ENCODE measurements at regions not wholly inside any gene's neighbourhood (a gene's known extent, or its start where the extent isn't known, plus 50 kb on each side); places are given as distances from the start of the nearest gene placed in this dataset.
"Not testable (repeated sequence)": the region's sequence is repeated elsewhere in the genome, so short reads cannot be mapped to it uniquely, and the experiment has no call there.

DNA sequence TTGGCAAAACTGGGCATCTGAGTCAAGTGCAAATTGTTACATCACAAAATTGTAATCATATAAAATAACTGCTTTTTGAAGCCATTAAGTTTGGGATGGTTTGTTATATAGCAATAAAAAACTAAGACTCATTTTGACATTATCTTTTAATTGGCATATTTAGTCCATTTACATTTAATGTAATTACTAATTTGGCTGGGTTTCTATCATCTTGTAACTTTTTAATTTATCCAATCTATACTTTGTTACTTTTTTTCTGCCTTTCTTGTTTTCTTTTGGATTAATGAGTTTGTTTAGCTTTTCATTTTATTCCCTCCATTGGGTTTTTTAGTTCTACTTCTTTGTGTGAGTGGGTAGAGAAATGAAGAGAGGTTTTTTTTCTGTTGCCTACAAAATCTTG is 76.3 kb downstream of the DRAM2 start:
- no peak overlapping the region for H3K4me3 Mint-ChIP-seq
- no peak overlapping the region for H3K4me3 ChIP-seq (ENCODE audit: low read length)
- peaks cover 12 to 65% (median 34%) of the 10 kb centered on the region in 11 donors for H3K9me3 Mint-ChIP-seq
- no peaks in the 10 kb centered on the region for H3K4me1 ChIP-seq (ENCODE audit: control insufficient read depth in 2 of 2, insufficient read depth in 2 of 2, low read length in 2 of 2)
- ChIA-PET POLR2A (no interaction called here), CTCF (no interaction called here)
- DNase-seq (no peak), ATAC-seq (no peak)
- H3K27me3 ChIP-seq (ENCODE audit: control insufficient read depth in 2 of 2, insufficient read depth in 2 of 2, low read length in 2 of 2), result no peaks in the 10 kb centered on the region
- H3K9me3 ChIP-seq (ENCODE audit: control insufficient read depth in 2 of 3, low read length in 3 of 3), result peaks cover 0 to 9% (median 0%) of the 10 kb centered on the region in 3 experiments
- no peak overlapping the region for H3K27ac Mint-ChIP-seq
- H3K27me3 Mint-ChIP-seq, result peaks cover 0 to 36% (median 23%) of the 10 kb centered on the region in 5 donors
- intact Hi-C loops (cut with micrococcal nuclease), result no loop called here
- no peaks in the 10 kb centered on the region for H3K36me3 ChIP-seq (ENCODE audit: control insufficient read depth in 2 of 3, insufficient read depth in 3 of 3, low read length in 3 of 3)
- H3K27ac ChIP-seq (ENCODE audit: low read depth, low read length), result no peak overlapping the region
- peaks cover 0 to 33% (median 8%) of the 10 kb centered on the region in 5 donors for H3K36me3 Mint-ChIP-seq
- H3K4me1 Mint-ChIP-seq, result no peaks in the 10 kb centered on the region

GRCh38 chr1:111062624-111063023 is 77.3 kb downstream of the DRAM2 start:
- H3K4me1 ChIP-seq (ENCODE audit: control insufficient read depth in 2 of 2, insufficient read depth in 2 of 2, low read length in 2 of 2), result no peaks in the 10 kb centered on the region
- no peak overlapping the region for H3K4me3 ChIP-seq (ENCODE audit: low read length)
- Mint-ChIP-seq H3K27me3 (peaks cover 0 to 36% (median 23%) of the 10 kb centered on the region in 5 donors), H3K4me3 (peak overlapping the region in 1 of 10 donors; percentile 26), H3K27ac (no peak overlapping the region), H3K9me3 (peaks cover 12 to 57% (median 31%) of the 10 kb centered on the region in 11 donors), H3K4me1 (no peaks in the 10 kb centered on the region), H3K36me3 (peaks cover 0 to 33% (median 8%) of the 10 kb centered on the region in 5 donors)
- no peak overlapping the region for H3K27ac ChIP-seq (ENCODE audit: low read depth, low read length)
- intact Hi-C loops (cut with micrococcal nuclease), result no loop called here
- ATAC-seq, result no peak
- ChIA-PET POLR2A (no interaction called here), CTCF (interaction anchor here (1.1 kb wide), 1 partner anchor 32 kb away, joined by 4 read pairs; no protein-coding TSS in a partner anchor)
- H3K9me3 ChIP-seq (ENCODE audit: control insufficient read depth in 2 of 3, low read length in 3 of 3), result peaks cover 0 to 9% (median 0%) of the 10 kb centered on the region in 3 experiments
- H3K27me3 ChIP-seq (ENCODE audit: control insufficient read depth in 2 of 2, insufficient read depth in 2 of 2, low read length in 2 of 2), result no peaks in the 10 kb centered on the region
- DNase-seq, result no peak
- H3K36me3 ChIP-seq (ENCODE audit: control insufficient read depth in 2 of 3, insufficient read depth in 3 of 3, low read length in 3 of 3), result no peaks in the 10 kb centered on the region

- Mint-ChIP-seq H3K4me3 (no peak overlapping the region), H3K4me1 (no peaks in the 10 kb centered on the region), H3K36me3 (peaks cover 0 to 33% (median 8%) of the 10 kb centered on the region in 5 donors), H3K27ac (no peak overlapping the region), H3K9me3 (peaks cover 12 to 55% (median 31%) of the 10 kb centered on the region in 11 donors), H3K27me3 (peaks cover 0 to 39% (median 21%) of the 10 kb centered on the region in 5 donors)
- POLR2A ChIA-PET, result no interaction called here
- no peaks in the 10 kb centered on the region for H3K4me1 ChIP-seq (ENCODE audit: control insufficient read depth in 2 of 2, insufficient read depth in 2 of 2, low read length in 2 of 2)
- no peak for DNase-seq
- H3K27me3 ChIP-seq (ENCODE audit: control insufficient read depth in 2 of 2, insufficient read depth in 2 of 2, low read length in 2 of 2), result no peaks in the 10 kb centered on the region
- peaks cover 0 to 9% (median 0%) of the 10 kb centered on the region in 3 experiments for H3K9me3 ChIP-seq (ENCODE audit: control insufficient read depth in 2 of 3, low read length in 3 of 3)
- no peak overlapping the region for H3K27ac ChIP-seq (ENCODE audit: low read depth, low read length)
- no peak overlapping the region for H3K4me3 ChIP-seq (ENCODE audit: low read length)
- intact Hi-C loops (cut with micrococcal nuclease), result no loop called here
- no peaks in the 10 kb centered on the region for H3K36me3 ChIP-seq (ENCODE audit: control insufficient read depth in 2 of 3, insufficient read depth in 3 of 3, low read length in 3 of 3)
- ATAC-seq, result no peak
- CTCF ChIA-PET, result interaction anchor here (0.6 to 1.1 kb wide), 2 partner anchors 31 to 74 kb away, joined by 3 to 4 read pairs; no protein-coding TSS in a partner anchor
Observed at GRCh38 chr1:111062081-111062480, 77.8 kb downstream of the DRAM2 start.

DNA sequence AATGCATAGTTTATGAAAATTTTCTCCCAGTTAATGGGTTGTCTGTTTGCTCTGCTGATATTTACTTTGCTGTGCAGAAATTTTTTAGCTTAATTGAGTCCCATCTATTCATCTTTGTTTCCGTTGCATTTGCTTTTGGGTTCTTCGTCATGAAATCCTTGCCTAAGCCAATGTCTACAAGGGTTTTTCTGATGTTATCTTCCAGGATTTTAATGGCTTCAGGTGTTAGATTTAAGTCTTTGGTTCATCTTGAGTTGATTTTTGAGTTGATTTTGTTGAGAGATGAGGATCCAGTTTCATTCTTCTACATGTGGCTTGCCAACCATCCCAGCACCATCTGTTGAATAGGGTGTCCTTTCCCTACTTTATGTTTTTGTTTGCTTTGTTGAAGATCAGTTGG is 85.2 kb downstream of the DRAM2 start:
- Histone ChIP-seq H3K9me3 (ENCODE audit: control insufficient read depth in 2 of 3, low read length in 3 of 3) (no peaks in the 10 kb centered on the region), H3K4me1 (ENCODE audit: control insufficient read depth in 2 of 2, insufficient read depth in 2 of 2, low read length in 2 of 2) (no peaks in the 10 kb centered on the region), H3K36me3 (ENCODE audit: control insufficient read depth in 2 of 3, insufficient read depth in 3 of 3, low read length in 3 of 3) (no peaks in the 10 kb centered on the region), H3K4me3 (ENCODE audit: low read length) (no peak overlapping the region), H3K27ac (ENCODE audit: low read depth, low read length) (no peak overlapping the region), H3K27me3 (ENCODE audit: control insufficient read depth in 2 of 2, insufficient read depth in 2 of 2, low read length in 2 of 2) (no peaks in the 10 kb centered on the region)
- intact Hi-C loops (cut with micrococcal nuclease), result no loop called here
- Mint-ChIP-seq H3K4me3 (no peak overlapping the region), H3K9me3 (peaks cover 0 to 16% (median 5%) of the 10 kb centered on the region in 11 donors), H3K36me3 (peaks cover 0 to 5% (median 0%) of the 10 kb centered on the region in 5 donors), H3K27ac (no peak overlapping the region), H3K4me1 (peaks cover 0 to 3% (median 0%) of the 10 kb centered on the region in 7 donors), H3K27me3 (peaks cover 0 to 47% (median 26%) of the 10 kb centered on the region in 5 donors)
- ATAC-seq (no peak), DNase-seq (no peak)
- ChIA-PET POLR2A (no interaction called here), CTCF (no interaction called here)

DNA sequence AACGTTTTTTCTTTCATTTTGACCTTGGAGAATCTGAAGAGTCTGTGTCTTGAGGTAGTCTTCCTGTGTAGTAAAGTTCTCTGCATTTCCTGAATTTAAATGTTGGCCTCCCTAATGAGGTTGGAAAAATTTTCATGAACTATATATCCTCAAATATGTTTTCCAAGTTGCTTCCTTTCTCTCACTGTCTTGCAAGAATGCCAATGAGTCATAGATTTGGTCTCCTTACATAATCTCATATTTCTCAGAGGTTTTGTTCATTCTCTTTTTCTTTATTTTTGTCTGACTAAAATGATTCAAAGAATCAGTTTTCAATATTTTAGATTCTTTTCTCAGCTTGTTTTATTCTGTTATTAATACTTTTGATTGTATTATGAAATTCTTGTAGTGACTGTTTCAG is 87.6 kb downstream of the DRAM2 start:
- Mint-ChIP-seq H3K9me3 (peaks cover 0 to 32% (median 13%) of the 10 kb centered on the region in 11 donors), H3K36me3 (peaks cover 0 to 5% (median 2%) of the 10 kb centered on the region in 5 donors), H3K4me1 (peaks cover 0 to 3% (median 0%) of the 10 kb centered on the region in 7 donors), H3K27me3 (peaks cover 4 to 67% (median 28%) of the 10 kb centered on the region in 5 donors), H3K4me3 (no peak overlapping the region), H3K27ac (no peak overlapping the region)
- H3K36me3 ChIP-seq (ENCODE audit: control insufficient read depth in 2 of 3, insufficient read depth in 3 of 3, low read length in 3 of 3), result no peaks in the 10 kb centered on the region
- no peak overlapping the region for H3K27ac ChIP-seq (ENCODE audit: low read depth, low read length)
- H3K4me1 ChIP-seq (ENCODE audit: control insufficient read depth in 2 of 2, insufficient read depth in 2 of 2, low read length in 2 of 2), result no peaks in the 10 kb centered on the region
- H3K9me3 ChIP-seq (ENCODE audit: control insufficient read depth in 2 of 3, low read length in 3 of 3), result no peaks in the 10 kb centered on the region
- H3K4me3 ChIP-seq (ENCODE audit: low read length), result no peak overlapping the region
- ChIA-PET CTCF (interaction anchor here (0.7 kb wide), 2 partner anchors 18 to 22 kb away, joined by 3 read pairs; no protein-coding TSS in a partner anchor), POLR2A (no interaction called here)
- no peaks in the 10 kb centered on the region for H3K27me3 ChIP-seq (ENCODE audit: control insufficient read depth in 2 of 2, insufficient read depth in 2 of 2, low read length in 2 of 2)
- DNase-seq (no peak), ATAC-seq (no peak)
- intact Hi-C loops (cut with micrococcal nuclease), result no loop called here

GRCh38 chr1:111048253-111048652 is 84.5 kb upstream of the LRIF1 start:
- DNase-seq; H3K4me1 Mint-ChIP-seq; H3K27ac Mint-ChIP-seq; H3K9me3 ChIP-seq (ENCODE audit: control insufficient read depth in 2 of 3, low read length in 3 of 3); H3K36me3 Mint-ChIP-seq; H3K27ac ChIP-seq (ENCODE audit: low read depth, low read length); H3K4me3 ChIP-seq (ENCODE audit: low read length); H3K36me3 ChIP-seq (ENCODE audit: control insufficient read depth in 2 of 3, insufficient read depth in 3 of 3, low read length in 3 of 3); CTCF ChIA-PET; H3K4me1 ChIP-seq (ENCODE audit: control insufficient read depth in 2 of 2, insufficient read depth in 2 of 2, low read length in 2 of 2); H3K27me3 ChIP-seq (ENCODE audit: control insufficient read depth in 2 of 2, insufficient read depth in 2 of 2, low read length in 2 of 2); H3K4me3 Mint-ChIP-seq; intact Hi-C loops (cut with micrococcal nuclease); ATAC-seq: not testable (repeated sequence)
- H3K27me3 Mint-ChIP-seq, result peaks cover 4 to 56% (median 18%) of the 10 kb centered on the region in 5 donors
- POLR2A ChIA-PET, result interaction anchor here (0.6 kb wide), 1 partner anchor 345 kb away, joined by 3 read pairs; no protein-coding TSS in a partner anchor
- H3K9me3 Mint-ChIP-seq, result peaks cover 0 to 23% (median 10%) of the 10 kb centered on the region in 11 donors
